H9 (cell line): ENCODE measurements at regions not wholly inside any gene's neighbourhood (a gene's known extent, or its start where the extent isn't known, plus 50 kb on each side); places are given as distances from the start of the nearest gene placed in this dataset.

Experiments used
- DNase-seq: peaks from one replicate; pipeline ENCODE4 v3.0.0-alpha.2; 2017
- H2AFZ ChIP-seq: one replicate; pipeline ENCODE4 v1.6.1; 2013; ENCODE audit warnings: mild to moderate bottlenecking, low read length, control low read depth, moderate library complexity
- H2AK5ac ChIP-seq: 2 replicates; pipeline ENCODE4 v1.6.1; 2013; ENCODE audit warnings: low read length, control low read depth, mixed read lengths; ENCODE audit not compliant: insufficient read length
- H2BK120ac ChIP-seq: one replicate; pipeline ENCODE4 v1.6.1; 2013; ENCODE audit warnings: low read depth, mild to moderate bottlenecking, low read length, control low read depth, inconsistent platforms; ENCODE audit not compliant: poor library complexity, severe bottlenecking
- H2BK12ac ChIP-seq: 2 replicates; pipeline ENCODE4 v1.6.1; 2013; ENCODE audit warnings: low read length, control low read depth, mixed read lengths, low read depth; ENCODE audit not compliant: insufficient read length
- H2BK15ac ChIP-seq: 2 replicates; pipeline ENCODE4 v1.6.1; 2013; ENCODE audit warnings: low read depth, low read length, control low read depth
- H2BK20ac ChIP-seq: one replicate; pipeline ENCODE4 v1.6.1; 2013; ENCODE audit warnings: low read depth, mild to moderate bottlenecking, low read length, control low read depth, inconsistent platforms; ENCODE audit not compliant: poor library complexity, severe bottlenecking
- H2BK5ac ChIP-seq: 2 replicates; pipeline ENCODE4 v1.6.1; 2013; ENCODE audit warnings: low read length, control low read depth, mixed read lengths; ENCODE audit not compliant: insufficient read length
- H3K14ac ChIP-seq: 2 replicates; pipeline ENCODE4 v1.6.1; 2013; ENCODE audit warnings: low read length, control low read depth; ENCODE audit not compliant: insufficient read depth
- H3K18ac ChIP-seq: 2 replicates; pipeline ENCODE4 v1.6.1; 2013; ENCODE audit warnings: low read depth, mild to moderate bottlenecking, mixed read lengths, low read length, control low read depth; ENCODE audit not compliant: insufficient read length
- H3K23ac ChIP-seq: 2 replicates; pipeline ENCODE4 v1.6.1; 2013; ENCODE audit warnings: low read length, control low read depth, mixed read lengths, low read depth; ENCODE audit not compliant: insufficient read length
- H3K23me2 ChIP-seq: 2 replicates; pipeline ENCODE4 v1.6.1; 2013; ENCODE audit warnings: low read depth, mild to moderate bottlenecking, mixed read lengths, low read length, control low read depth; ENCODE audit not compliant: insufficient read length, poor library complexity, severe bottlenecking
- H3K27ac ChIP-seq: 2 replicates; pipeline ENCODE4 v1.5.1; 2013; ENCODE audit warnings: low read length, control low read depth, mixed read lengths, low read depth; ENCODE audit not compliant: insufficient read length
- H3K27me3 ChIP-seq: 2 replicates; pipeline ENCODE4 v1.6.1; 2013; ENCODE audit warnings: low read length, control low read depth, inconsistent platforms; ENCODE audit not compliant: insufficient read depth
- H3K4ac ChIP-seq: 2 replicates; pipeline ENCODE4 v1.6.1; 2013; ENCODE audit warnings: low read depth, mild to moderate bottlenecking, control low read depth, inconsistent platforms, low read length, moderate library complexity
- H3K4me1 ChIP-seq: 2 replicates; pipeline ENCODE4 v1.6.1; 2013; ENCODE audit warnings: low read length, control low read depth, inconsistent platforms; ENCODE audit not compliant: insufficient read depth
- H3K4me2 ChIP-seq: 2 replicates; pipeline ENCODE4 v1.6.1; 2013; ENCODE audit warnings: low read length, control low read depth, mixed read lengths; ENCODE audit not compliant: insufficient read length, insufficient read depth
- H3K56ac ChIP-seq: 2 replicates; pipeline ENCODE4 v1.6.1; 2013; ENCODE audit warnings: low read depth, mild to moderate bottlenecking, mixed read lengths, low read length, control low read depth; ENCODE audit not compliant: insufficient read length
- H3K79me1 ChIP-seq: 2 replicates; pipeline ENCODE4 v1.6.1; 2013; ENCODE audit warnings: low read depth, mild to moderate bottlenecking, moderate library complexity, low read length, control low read depth, inconsistent platforms; ENCODE audit not compliant: insufficient read depth, poor library complexity, severe bottlenecking
- H3K79me2 ChIP-seq: 2 replicates; pipeline ENCODE4 v1.6.1; 2013; ENCODE audit warnings: low read length, control low read depth, inconsistent platforms; ENCODE audit not compliant: insufficient read depth
- H3K9ac ChIP-seq: 2 replicates; pipeline ENCODE4 v1.6.1; 2013; ENCODE audit warnings: low read length, control low read depth, mixed read lengths; ENCODE audit not compliant: insufficient read length; ENCODE audit errors: extremely low read depth
- H3K9me3 ChIP-seq: one replicate; pipeline ENCODE4 v1.6.1; 2013; ENCODE audit warnings: low read depth, low read length, inconsistent platforms; ENCODE audit not compliant: control insufficient read depth
- H3T11ph ChIP-seq: one replicate; pipeline ENCODE4 v1.6.1; 2013; ENCODE audit warnings: mild to moderate bottlenecking, low read length, control low read depth, inconsistent platforms
- H4K20me1 ChIP-seq: one replicate; pipeline ENCODE4 v1.6.1; 2013; ENCODE audit not compliant: control insufficient read depth, insufficient read length, insufficient read depth
- H4K5ac ChIP-seq: 2 replicates; pipeline ENCODE4 v1.6.1; 2013; ENCODE audit warnings: low read depth, mild to moderate bottlenecking, mixed read lengths, low read length, control low read depth; ENCODE audit not compliant: insufficient read length
- H4K8ac ChIP-seq: replicated peaks from 2 replicates; pipeline ENCODE4 v1.6.1; 2013; ENCODE audit warnings: low read length, control low read depth, mixed read lengths, low read depth; ENCODE audit not compliant: insufficient read length
- H4K91ac ChIP-seq: 2 replicates; pipeline ENCODE4 v1.6.1; 2013; ENCODE audit warnings: low read depth, mild to moderate bottlenecking, moderate library complexity, mixed read lengths, low read length, control low read depth; ENCODE audit not compliant: insufficient read length
- H3K27ac Mint-ChIP-seq, 3 experiments: 2 replicates in 2 of 3; 3 replicates in 1 of 3; pipeline ENCODE4 v1.8.0; 2020 to 2021; ENCODE audit warnings: mixed read lengths in 3 of 3, mild to moderate bottlenecking in 1 of 3, moderate library complexity in 1 of 3
- H3K27me3 Mint-ChIP-seq: 2 replicates; pipeline ENCODE4 v1.8.0; 2021; ENCODE audit warnings: low read depth, mild to moderate bottlenecking, moderate library complexity, mixed read lengths
- H3K36me3 Mint-ChIP-seq, 3 experiments: 2 replicates in 2 of 3; 3 replicates in 1 of 3; pipeline ENCODE4 v1.8.0; 2020 to 2021; ENCODE audit warnings: low read depth in 3 of 3, mixed read lengths in 3 of 3; ENCODE audit not compliant: insufficient read depth in 1 of 3
- H3K4me1 Mint-ChIP-seq, 2 experiments: 2 replicates each; pipeline ENCODE4 v1.8.0; 2020; ENCODE audit warnings: mixed read lengths in 2 of 2
- H3K4me3 Mint-ChIP-seq, 2 experiments: 2 replicates in 1 of 2; 3 replicates in 1 of 2; pipeline ENCODE4 v1.8.0; 2020 to 2021; ENCODE audit warnings: mild to moderate bottlenecking in 2 of 2, mixed read lengths in 2 of 2, moderate library complexity in 1 of 2
- H3K9me3 Mint-ChIP-seq, 2 experiments: 2 replicates in 1 of 2; 3 replicates in 1 of 2; pipeline ENCODE4 v1.8.0; 2020; ENCODE audit warnings: mild to moderate bottlenecking in 2 of 2, mixed read lengths in 2 of 2, moderate library complexity in 1 of 2
- WGBS: extraction: QIAGEN DNeasy Blood & Tissue Kit; methylation state at CpG from one replicate; pipeline ENCODE4 v1.1.7; 2013; ENCODE audit warnings: missing lambda C conversion rate, low lambda C conversion rate, mixed read lengths; ENCODE audit not compliant: insufficient read length; ENCODE audit errors: extremely low coverage; 5-methylcytosine and 5-hydroxymethylcytosine counted together
- TF ChIP-seq, protein P1 (sequence below): fragments of 200-600 bp; sonication (generic); conservative IDR thresholded peaks from 3 replicates; pipeline ENCODE4 v1.8.0; 2021; ENCODE audit warnings: antibody characterized with exemption, mild to moderate bottlenecking

DNA sequence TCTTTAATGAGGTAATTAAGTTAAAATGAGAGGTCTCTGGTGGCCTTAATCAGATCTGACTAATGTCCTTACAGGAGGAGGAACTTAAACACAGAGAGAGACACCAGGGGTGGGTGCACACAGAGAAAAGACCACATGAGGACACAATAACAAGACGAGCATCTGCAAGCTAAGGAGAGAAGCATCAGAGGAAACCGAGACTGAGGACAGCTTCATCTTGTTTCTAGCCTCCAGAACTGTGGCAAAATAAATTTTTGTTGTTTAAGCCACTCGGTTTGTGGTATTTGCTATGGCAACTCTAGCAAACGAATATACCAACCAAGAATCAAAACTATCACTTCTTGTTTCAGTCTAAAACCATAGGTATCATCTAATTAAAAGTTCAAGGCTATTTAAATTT lies 400.1 kb downstream of the PID1 start:
- WGBS: no CpG with 5 or more reads among the region's 4 CpGs
- TF ChIP-seq, protein P1, sequence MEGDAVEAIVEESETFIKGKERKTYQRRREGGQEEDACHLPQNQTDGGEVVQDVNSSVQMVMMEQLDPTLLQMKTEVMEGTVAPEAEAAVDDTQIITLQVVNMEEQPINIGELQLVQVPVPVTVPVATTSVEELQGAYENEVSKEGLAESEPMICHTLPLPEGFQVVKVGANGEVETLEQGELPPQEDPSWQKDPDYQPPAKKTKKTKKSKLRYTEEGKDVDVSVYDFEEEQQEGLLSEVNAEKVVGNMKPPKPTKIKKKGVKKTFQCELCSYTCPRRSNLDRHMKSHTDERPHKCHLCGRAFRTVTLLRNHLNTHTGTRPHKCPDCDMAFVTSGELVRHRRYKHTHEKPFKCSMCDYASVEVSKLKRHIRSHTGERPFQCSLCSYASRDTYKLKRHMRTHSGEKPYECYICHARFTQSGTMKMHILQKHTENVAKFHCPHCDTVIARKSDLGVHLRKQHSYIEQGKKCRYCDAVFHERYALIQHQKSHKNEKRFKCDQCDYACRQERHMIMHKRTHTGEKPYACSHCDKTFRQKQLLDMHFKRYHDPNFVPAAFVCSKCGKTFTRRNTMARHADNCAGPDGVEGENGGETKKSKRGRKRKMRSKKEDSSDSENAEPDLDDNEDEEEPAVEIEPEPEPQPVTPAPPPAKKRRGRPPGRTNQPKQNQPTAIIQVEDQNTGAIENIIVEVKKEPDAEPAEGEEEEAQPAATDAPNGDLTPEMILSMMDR: no peak
- Histone ChIP-seq H2BK12ac (no peak overlapping the region), H3T11ph (no peak overlapping the region), H3K14ac (no peak overlapping the region), H3K9ac (no peak overlapping the region), H3K4me1 (no peaks in the 10 kb centered on the region; the same call in 1 of the 2 replicates), H4K91ac (no peak overlapping the region), H3K9me3 (no peaks in the 10 kb centered on the region), H3K27me3 (no peaks in the 10 kb centered on the region), H2BK20ac (no peak overlapping the region), H2AFZ (no peak overlapping the region), H3K23me2 (no peaks in the 10 kb centered on the region), H4K20me1 (no peaks in the 10 kb centered on the region), H4K8ac (no peak overlapping the region), H2BK5ac (no peak overlapping the region), H3K23ac (no peak overlapping the region), H3K4me2 (no peak overlapping the region), H2AK5ac (no peak overlapping the region), H2BK15ac (no peak overlapping the region), H3K4ac (no peak overlapping the region), H4K5ac (no peak overlapping the region), H2BK120ac (no peak overlapping the region), H3K79me2 (no peaks in the 10 kb centered on the region), H3K18ac (no peak overlapping the region), H3K56ac (no peak overlapping the region), H3K27ac (no peak overlapping the region), H3K79me1 (no peaks in the 10 kb centered on the region)
- Mint-ChIP-seq H3K36me3 (peaks cover 3 to 15% (median 4%) of the 10 kb centered on the region in 3 experiments; a peak in 6 of 7 replicates), H3K4me3 (no peak overlapping the region), H3K27ac (peak overlapping the region in 1 of 3 experiments; percentile 37; a peak in 1 of 7 replicates), H3K27me3 (no peaks in the 10 kb centered on the region), H3K4me1 (peaks cover 14 to 26% of the 10 kb centered on the region in 2 experiments), H3K9me3 (peaks cover 6 to 11% of the 10 kb centered on the region in 2 experiments)
- DNase-seq: no peak
